Endothelial cell of umbilical vein (primary cell): ENCODE measurements at regions not wholly inside any gene's neighbourhood (a gene's known extent, or its start where the extent isn't known, plus 50 kb on each side); places are given as distances from the start of the nearest gene placed in this dataset.

Experiments
- EZH2 ChIP-seq: IDR thresholded peaks from 2 replicates; pipeline ENCODE4 v1.6.1; 2012; ENCODE audit warnings: borderline replicate concordance, low read depth, mild to moderate bottlenecking, moderate library complexity, low read length, inconsistent platforms; ENCODE audit not compliant: severe bottlenecking
- GATA2 ChIP-seq: IDR thresholded peaks from 2 replicates; pipeline ENCODE4 v1.7.0; 2011; ENCODE audit warnings: low read depth, mild to moderate bottlenecking, moderate library complexity, mixed read lengths, low read length; ENCODE audit not compliant: insufficient read length, insufficient read depth
- POLR2AphosphoS5 ChIP-seq: IDR thresholded peaks from 2 replicates; pipeline ENCODE4 v1.6.1; 2012; ENCODE audit warnings: low read depth, mild to moderate bottlenecking, control low read depth, low read length, moderate library complexity; ENCODE audit not compliant: insufficient read depth
- TF ChIP-seq, protein P1 (sequence below), 2 donors: IDR thresholded peaks; 1 replicate in 1 of 2; 2 replicates in 1 of 2; pipeline ENCODE4 v1.5.1; 2011; ENCODE audit warnings: low read length in 2 of 2, mild to moderate bottlenecking in 2 of 2, moderate library complexity in 2 of 2, control low read depth in 1 of 2, inconsistent platforms in 1 of 2, low read depth in 1 of 2; ENCODE audit not compliant: insufficient read depth in 1 of 2; ENCODE audit errors: extremely low read depth in 1 of 2

DNA sequence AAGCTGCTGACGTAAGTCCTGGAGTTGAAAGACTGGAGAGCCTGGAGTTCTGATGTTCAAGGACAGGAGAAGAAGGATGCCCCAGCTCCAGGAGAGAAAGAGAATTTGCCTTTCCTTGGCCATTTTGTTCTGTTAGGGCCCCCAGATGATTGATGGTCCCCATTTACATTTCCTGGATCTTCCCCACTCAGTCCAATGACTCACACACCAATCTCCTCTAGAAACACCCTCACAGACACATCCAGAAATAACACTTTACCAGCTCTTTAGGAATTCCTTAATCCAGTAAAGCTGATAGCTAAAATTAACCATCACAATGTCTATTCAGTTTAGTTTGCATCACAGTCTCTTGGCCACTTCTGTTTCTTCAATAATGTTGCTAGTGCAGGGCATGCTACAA, 260.2 kb upstream of the IRAK1BP1 start:
- TF ChIP-seq, protein P1, sequence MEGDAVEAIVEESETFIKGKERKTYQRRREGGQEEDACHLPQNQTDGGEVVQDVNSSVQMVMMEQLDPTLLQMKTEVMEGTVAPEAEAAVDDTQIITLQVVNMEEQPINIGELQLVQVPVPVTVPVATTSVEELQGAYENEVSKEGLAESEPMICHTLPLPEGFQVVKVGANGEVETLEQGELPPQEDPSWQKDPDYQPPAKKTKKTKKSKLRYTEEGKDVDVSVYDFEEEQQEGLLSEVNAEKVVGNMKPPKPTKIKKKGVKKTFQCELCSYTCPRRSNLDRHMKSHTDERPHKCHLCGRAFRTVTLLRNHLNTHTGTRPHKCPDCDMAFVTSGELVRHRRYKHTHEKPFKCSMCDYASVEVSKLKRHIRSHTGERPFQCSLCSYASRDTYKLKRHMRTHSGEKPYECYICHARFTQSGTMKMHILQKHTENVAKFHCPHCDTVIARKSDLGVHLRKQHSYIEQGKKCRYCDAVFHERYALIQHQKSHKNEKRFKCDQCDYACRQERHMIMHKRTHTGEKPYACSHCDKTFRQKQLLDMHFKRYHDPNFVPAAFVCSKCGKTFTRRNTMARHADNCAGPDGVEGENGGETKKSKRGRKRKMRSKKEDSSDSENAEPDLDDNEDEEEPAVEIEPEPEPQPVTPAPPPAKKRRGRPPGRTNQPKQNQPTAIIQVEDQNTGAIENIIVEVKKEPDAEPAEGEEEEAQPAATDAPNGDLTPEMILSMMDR (IDR thresholded peaks at IDR 0.05; ENCODE audit: extremely low read depth in 1 of 2, insufficient read depth in 1 of 2, low read depth in 1 of 2, low read length in 2 of 2), result no peak
- no peak for TF ChIP-seq POLR2AphosphoS5
- TF ChIP-seq EZH2, result no peak
- no peak for TF ChIP-seq GATA2
